GM12878 (cell line): ENCODE measurements at regions not wholly inside any gene's neighbourhood (a gene's known extent, or its start where the extent isn't known, plus 50 kb on each side); places are given as distances from the start of the nearest gene placed in this dataset.

Source experiments
- ATAC-seq: fragments of 200-7000 bp; cut with Tn5 transposase; 3 replicates; pipeline ENCODE4 v1.9.1; 2020; ENCODE audit warnings: mild to moderate bottlenecking, moderate library complexity
- BruUV-seq: library from RNA; stranded (reverse); fragments of 400-500 nt; replicated peaks from 2 replicates; lab custom pipeline; 2021; lab: Mats Ljungman, UMichigan
- CTCF ChIA-PET: fragments of 300-600 bp; sonication (Branson Sonifier 250); formaldehyde crosslinking; extraction: SDS; loops from one replicate; lab custom pipeline; 2021; ENCODE audit warnings: inconsistent platforms; lab: Yijun Ruan, JAX
- POLR2A ChIA-PET: fragments of 350-600 bp; formaldehyde crosslinking; extraction: SDS; loops from one replicate; lab custom pipeline; 2021; ENCODE audit warnings: inconsistent platforms; lab: Charles Lee
- RAD21 ChIA-PET: fragments of 300-600 bp; sonication (Branson Sonifier 250); formaldehyde crosslinking; loops from one replicate; lab custom pipeline; 2023; ENCODE audit warnings: antibody characterized with exemption; ENCODE audit not compliant: unreplicated experiment; lab: Charles Lee
- SMC1A ChIA-PET: fragments of 300-600 bp; sonication (Branson Sonifier 250); formaldehyde crosslinking; loops from one replicate; lab custom pipeline; 2023; ENCODE audit not compliant: unreplicated experiment, uncharacterized antibody; lab: Charles Lee
- DNase-seq: peaks from one replicate; pipeline ENCODE4 v3.0.0-alpha.2; 2011; ENCODE audit warnings: low read depth, low spot score
- FAIRE-seq: peaks from 3 replicates; lab custom pipeline; 2011; peaks lifted over from hg19 to GRCh38; lab: Jason Lieb, UNC
- H2AFZ ChIP-seq: 2 replicates; pipeline ENCODE4 v1.6.0; 2011; ENCODE audit warnings: low read depth, low read length, control low read depth; ENCODE audit not compliant: control insufficient read depth
- H3K27ac ChIP-seq: 2 replicates; pipeline ENCODE4 v1.5.1; 2011; ENCODE audit warnings: control low read depth; ENCODE audit not compliant: control insufficient read depth, insufficient read depth
- H3K27me3 ChIP-seq, 2 experiments: replicated peaks in 1 of 2; 2 replicates each; pipeline versions ENCODE4 v1.6.0 to v1.6.1; 2011; ENCODE audit warnings: low read length in 1 of 2; ENCODE audit not compliant: control insufficient read depth in 2 of 2, insufficient read depth in 2 of 2
- H3K36me3 ChIP-seq, 2 experiments: 2 replicates each; pipeline ENCODE4 v1.5.1; 2011; ENCODE audit warnings: low read length in 1 of 2; ENCODE audit not compliant: control insufficient read depth in 2 of 2, insufficient read depth in 2 of 2
- H3K4me1 ChIP-seq: 2 replicates; pipeline ENCODE4 v1.6.1; 2011; ENCODE audit warnings: mild to moderate bottlenecking, low read length, moderate library complexity, mixed read lengths; ENCODE audit not compliant: control insufficient read depth, insufficient read depth
- H3K4me2 ChIP-seq: 2 replicates; pipeline ENCODE4 v1.6.0; 2011; ENCODE audit warnings: control low read depth; ENCODE audit not compliant: control insufficient read depth, insufficient read depth
- H3K4me3 ChIP-seq: fragments of 200-600 bp; sonication (generic); 2 replicates; pipeline ENCODE4 v1.5.1; 2016
- H3K79me2 ChIP-seq: 2 replicates; pipeline ENCODE4 v1.6.0; 2011; ENCODE audit warnings: low read length; ENCODE audit not compliant: control insufficient read depth, insufficient read depth
- H3K9ac ChIP-seq: 2 replicates; pipeline ENCODE4 v1.8.0; 2011; ENCODE audit warnings: low read length, control low read depth, mixed read lengths; ENCODE audit not compliant: control insufficient read depth, insufficient read depth
- H3K9me3 ChIP-seq: replicated peaks from 3 replicates; pipeline ENCODE4 v1.5.1; 2011; ENCODE audit warnings: mild to moderate bottlenecking, low read length; ENCODE audit not compliant: control insufficient read depth, insufficient read depth
- H4K20me1 ChIP-seq: 2 replicates; pipeline ENCODE4 v1.6.0; 2011; ENCODE audit not compliant: control insufficient read depth, insufficient read depth
- FOS ChIP-seq: IDR thresholded peaks from 3 replicates; pipeline ENCODE4 v1.6.1; 2011; ENCODE audit warnings: borderline replicate concordance; ENCODE audit not compliant: insufficient read length; ENCODE audit errors: extremely low read depth
- IKZF1 ChIP-seq: fragments of 450-650 bp; conservative IDR thresholded peaks from 2 replicates; pipeline ENCODE4 v1.6.1; 2017; ENCODE audit warnings: antibody characterized with exemption, mild to moderate bottlenecking
- MLLT1 ChIP-seq: fragments of 450-650 bp; IDR thresholded peaks from 2 replicates; pipeline ENCODE4 v1.6.1; 2016; ENCODE audit warnings: mild to moderate bottlenecking
- NR2C2 ChIP-seq: IDR thresholded peaks from 2 replicates; pipeline ENCODE4 v1.6.1; 2011; ENCODE audit warnings: borderline replicate concordance, low read depth; ENCODE audit not compliant: control insufficient read depth, insufficient read length
- POU2F2 ChIP-seq: IDR thresholded peaks from 3 replicates; pipeline ENCODE4 v1.6.1; 2011; ENCODE audit warnings: low read depth, mild to moderate bottlenecking, low read length, borderline replicate concordance
- RAD51 ChIP-seq: fragments of 450-650 bp; IDR thresholded peaks from 2 replicates; pipeline ENCODE4 v1.6.1; 2016; ENCODE audit warnings: moderate library complexity, mild to moderate bottlenecking, inconsistent platforms
- RBBP5 ChIP-seq: fragments of 200-600 bp; sonication (generic); conservative IDR thresholded peaks from 2 replicates; pipeline ENCODE4 v1.6.1; 2016
- SMAD5 ChIP-seq: IDR thresholded peaks from 2 replicates; pipeline ENCODE4 v1.6.1; 2016; ENCODE audit warnings: antibody characterized with exemption, low read depth
- SREBF2 ChIP-seq: IDR thresholded peaks from 2 replicates; pipeline ENCODE4 v1.6.1; 2012; ENCODE audit warnings: mild to moderate bottlenecking, low read length
- ZBED1 ChIP-seq: IDR thresholded peaks from 2 replicates; pipeline ENCODE4 v1.6.1; 2016; ENCODE audit warnings: borderline replicate concordance
- WGBS: methylation state at CpG from one replicate; pipeline ENCODE4 v1.1.6; 2016; ENCODE audit warnings: low lambda C conversion rate; ENCODE audit not compliant: insufficient replicate concordance, insufficient coverage; ENCODE audit errors: missing lambda C conversion rate; 5-methylcytosine and 5-hydroxymethylcytosine counted together
- in situ Hi-C: fragments of 300-500 bp; cut with MboI; formaldehyde crosslinking; loops from 9 replicates; pipeline ENCODE4 v1.14.3; 2018; ENCODE audit warnings: mixed read lengths
- intact Hi-C: fragments of 100-400 bp; cut with micrococcal nuclease; formaldehyde crosslinking; loops from one replicate; pipeline ENCODE4 v1.14.2; 2022; ENCODE audit not compliant: unreplicated experiment
- TF ChIP-seq, protein P1 (sequence below): fragments of 150-350 bp; IDR thresholded peaks from 2 replicates; pipeline ENCODE4 v1.6.1; 2016; ENCODE audit warnings: low read depth, low read length
- TF ChIP-seq, protein P2 (sequence below): fragments of 450-650 bp; IDR thresholded peaks from 2 replicates; pipeline ENCODE4 v1.6.1; 2017; ENCODE audit warnings: mild to moderate bottlenecking

DNA sequence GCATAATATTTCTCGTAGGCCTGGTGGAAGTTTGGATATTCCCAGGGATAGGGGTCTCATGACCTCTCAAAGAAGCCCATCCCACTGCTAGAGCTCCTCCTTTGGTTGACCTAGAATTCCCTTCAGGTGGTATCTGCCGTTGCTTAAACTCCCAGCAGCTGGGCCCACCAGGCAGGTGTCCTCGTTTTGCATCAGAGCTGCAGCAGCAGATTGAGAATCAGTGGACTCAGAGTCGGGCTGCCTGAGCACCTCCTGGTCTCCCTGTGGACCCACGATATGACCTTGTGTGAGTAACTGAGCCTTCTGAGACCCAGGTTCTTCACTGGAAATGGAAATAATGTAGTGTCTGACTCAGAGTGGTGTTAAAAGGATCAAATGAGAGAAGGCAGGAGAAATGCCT lies 132.7 kb downstream of the PAPOLA start:
- DNase-seq (no peak), FAIRE-seq (no peak), ATAC-seq (no peak)
- H3K27ac ChIP-seq, result no peak overlapping the region
- H4K20me1 ChIP-seq, result no peaks in the 10 kb centered on the region
- no peaks in the 10 kb centered on the region for H3K4me1 ChIP-seq
- peaks cover 4 to 5% of the 10 kb centered on the region in 2 experiments; a peak in 1 of 4 replicates for H3K27me3 ChIP-seq
- POLR2A ChIA-PET, result no interaction called here
- no peaks in the 10 kb centered on the region for H3K36me3 ChIP-seq
- CTCF ChIA-PET, result no interaction called here
- no peak overlapping the region for H3K4me2 ChIP-seq
- no peaks in the 10 kb centered on the region; the same call in 2 of the 3 replicates for H3K9me3 ChIP-seq
- 1% methylated on average over 5 of the region's 5 CpGs for WGBS
- H2AFZ ChIP-seq, result no peak overlapping the region
- H3K9ac ChIP-seq, result no peak overlapping the region
- TF ChIP-seq MLLT1 (no peak), SMAD5 (no peak), NR2C2 (no peak), RBBP5 (no peak), IKZF1 (no peak), FOS (no peak), SREBF2 (no peak), POU2F2 (no peak), ZBED1 (no peak), RAD51 (no peak)
- TF ChIP-seq, protein P1, sequence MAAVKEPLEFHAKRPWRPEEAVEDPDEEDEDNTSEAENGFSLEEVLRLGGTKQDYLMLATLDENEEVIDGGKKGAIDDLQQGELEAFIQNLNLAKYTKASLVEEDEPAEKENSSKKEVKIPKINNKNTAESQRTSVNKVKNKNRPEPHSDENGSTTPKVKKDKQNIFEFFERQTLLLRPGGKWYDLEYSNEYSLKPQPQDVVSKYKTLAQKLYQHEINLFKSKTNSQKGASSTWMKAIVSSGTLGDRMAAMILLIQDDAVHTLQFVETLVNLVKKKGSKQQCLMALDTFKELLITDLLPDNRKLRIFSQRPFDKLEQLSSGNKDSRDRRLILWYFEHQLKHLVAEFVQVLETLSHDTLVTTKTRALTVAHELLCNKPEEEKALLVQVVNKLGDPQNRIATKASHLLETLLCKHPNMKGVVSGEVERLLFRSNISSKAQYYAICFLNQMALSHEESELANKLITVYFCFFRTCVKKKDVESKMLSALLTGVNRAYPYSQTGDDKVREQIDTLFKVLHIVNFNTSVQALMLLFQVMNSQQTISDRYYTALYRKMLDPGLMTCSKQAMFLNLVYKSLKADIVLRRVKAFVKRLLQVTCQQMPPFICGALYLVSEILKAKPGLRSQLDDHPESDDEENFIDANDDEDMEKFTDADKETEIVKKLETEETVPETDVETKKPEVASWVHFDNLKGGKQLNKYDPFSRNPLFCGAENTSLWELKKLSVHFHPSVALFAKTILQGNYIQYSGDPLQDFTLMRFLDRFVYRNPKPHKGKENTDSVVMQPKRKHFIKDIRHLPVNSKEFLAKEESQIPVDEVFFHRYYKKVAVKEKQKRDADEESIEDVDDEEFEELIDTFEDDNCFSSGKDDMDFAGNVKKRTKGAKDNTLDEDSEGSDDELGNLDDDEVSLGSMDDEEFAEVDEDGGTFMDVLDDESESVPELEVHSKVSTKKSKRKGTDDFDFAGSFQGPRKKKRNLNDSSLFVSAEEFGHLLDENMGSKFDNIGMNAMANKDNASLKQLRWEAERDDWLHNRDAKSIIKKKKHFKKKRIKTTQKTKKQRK, result no peak
- TF ChIP-seq, protein P2, sequence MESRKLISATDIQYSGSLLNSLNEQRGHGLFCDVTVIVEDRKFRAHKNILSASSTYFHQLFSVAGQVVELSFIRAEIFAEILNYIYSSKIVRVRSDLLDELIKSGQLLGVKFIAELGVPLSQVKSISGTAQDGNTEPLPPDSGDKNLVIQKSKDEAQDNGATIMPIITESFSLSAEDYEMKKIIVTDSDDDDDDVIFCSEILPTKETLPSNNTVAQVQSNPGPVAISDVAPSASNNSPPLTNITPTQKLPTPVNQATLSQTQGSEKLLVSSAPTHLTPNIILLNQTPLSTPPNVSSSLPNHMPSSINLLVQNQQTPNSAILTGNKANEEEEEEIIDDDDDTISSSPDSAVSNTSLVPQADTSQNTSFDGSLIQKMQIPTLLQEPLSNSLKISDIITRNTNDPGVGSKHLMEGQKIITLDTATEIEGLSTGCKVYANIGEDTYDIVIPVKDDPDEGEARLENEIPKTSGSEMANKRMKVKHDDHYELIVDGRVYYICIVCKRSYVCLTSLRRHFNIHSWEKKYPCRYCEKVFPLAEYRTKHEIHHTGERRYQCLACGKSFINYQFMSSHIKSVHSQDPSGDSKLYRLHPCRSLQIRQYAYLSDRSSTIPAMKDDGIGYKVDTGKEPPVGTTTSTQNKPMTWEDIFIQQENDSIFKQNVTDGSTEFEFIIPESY, result no peak
- no TSS peak for BruUV-seq
- no peaks in the 10 kb centered on the region for H3K79me2 ChIP-seq
- SMC1A ChIA-PET, result no interaction called here
- in situ Hi-C loops (no loop called here), intact Hi-C loops (no loop called here)
- RAD21 ChIA-PET, result no interaction called here
- no peak overlapping the region for H3K4me3 ChIP-seq
